ENCODE measurements at regions not wholly inside any gene's neighbourhood (a gene's known extent, or its start where the extent isn't known, plus 50 kb on each side); places are given as distances from the start of the nearest gene placed in this dataset.

- TF ChIP-seq KDM4A (IDR thresholded peaks at IDR 0.05; ENCODE audit: low read depth, low read length, severe bottlenecking): no peak
- TF ChIP-seq RXRA (IDR thresholded peaks at IDR 0.05; ENCODE audit: insufficient read depth, low read depth, low read length): no peak
- no peak for TF ChIP-seq YY1 (IDR thresholded peaks at IDR 0.05; ENCODE audit: low read depth, low read length)
- TF ChIP-seq ASH2L (IDR thresholded peaks at IDR 0.05; ENCODE audit: low read length): no peak
- TF ChIP-seq POLR2A (IDR thresholded peaks at IDR 0.05; ENCODE audit: control extremely low read depth in 1 of 2, low read depth in 2 of 2, low read length in 2 of 2): no peak
- no peak for TF ChIP-seq ATF3 (IDR thresholded peaks at IDR 0.05; ENCODE audit: insufficient read depth, low read depth, low read length)
These were observed 176.6 kb upstream of the GALNTL6 start (continued) for GRCh38 chr4:171636606-171637005.
